Glomerular visceral epithelial cell (primary cell): ENCODE measurements at regions not wholly inside any gene's neighbourhood (a gene's known extent, or its start where the extent isn't known, plus 50 kb on each side); places are given as distances from the start of the nearest gene placed in this dataset.

Source experiments
- DNase-seq: peaks from one replicate; pipeline ENCODE4 v3.0.0-alpha.2; 2016; ENCODE audit errors: extremely low spot score

- DNase-seq: no peak
Measured at GRCh38 chr6:94088870-94089269, 669.5 kb upstream of the EPHA7 start.

- no peak for DNase-seq
Measured at GRCh38 chr6:94074764-94075163, 655.4 kb upstream of the EPHA7 start.

GRCh38 chr6:94071835-94072234, 652.5 kb upstream of the EPHA7 start:
- no peak for DNase-seq

GRCh38 chr6:94065707-94066337, 646.5 kb upstream of the EPHA7 start:
- no peak for DNase-seq

GRCh38 chr6:94052749-94053148, 633.4 kb upstream of the EPHA7 start:
- DNase-seq: peak; percentile 10

- DNase-seq: no peak
Measured at GRCh38 chr6:94050515-94050914, 631.2 kb upstream of the EPHA7 start.

- DNase-seq: no peak
Measured at GRCh38 chr6:94049001-94049400, 629.6 kb upstream of the EPHA7 start.

- DNase-seq: peak; percentile 5
Measured at GRCh38 chr6:94045099-94045829, 625.9 kb upstream of the EPHA7 start.

- DNase-seq: no peak
Measured at GRCh38 chr6:94041945-94042709, 622.8 kb upstream of the EPHA7 start.

- no peak for DNase-seq
Measured at GRCh38 chr6:94036024-94036423, 616.7 kb upstream of the EPHA7 start.

- no peak for DNase-seq
Measured at GRCh38 chr6:94027374-94027773, 608.0 kb upstream of the EPHA7 start.

GRCh38 chr6:94026575-94026974, 607.2 kb upstream of the EPHA7 start:
- no peak for DNase-seq

- no peak for DNase-seq
Measured at GRCh38 chr6:94005835-94006234, 586.5 kb upstream of the EPHA7 start.

- no peak for DNase-seq
Measured at GRCh38 chr6:93992976-93993375, 573.6 kb upstream of the EPHA7 start.

- no peak for DNase-seq
Measured at GRCh38 chr6:93989630-93990029, 570.3 kb upstream of the EPHA7 start.

- DNase-seq: no peak
Measured at GRCh38 chr6:93985953-93986352, 566.6 kb upstream of the EPHA7 start.

- no peak for DNase-seq
Measured at GRCh38 chr6:93975159-93975558, 555.8 kb upstream of the EPHA7 start.

- no peak for DNase-seq
Measured at GRCh38 chr6:93974332-93974731, 555.0 kb upstream of the EPHA7 start.

GRCh38 chr6:93972791-93973190, 553.4 kb upstream of the EPHA7 start:
- DNase-seq: no peak

- no peak for DNase-seq
Measured at GRCh38 chr6:93970684-93971083, 551.3 kb upstream of the EPHA7 start.

GRCh38 chr6:93968126-93968525, 548.8 kb upstream of the EPHA7 start:
- DNase-seq: no peak

GRCh38 chr6:93964926-93965325, 545.6 kb upstream of the EPHA7 start:
- DNase-seq: no peak

- no peak for DNase-seq
Measured at GRCh38 chr6:93964321-93964720, 545.0 kb upstream of the EPHA7 start.
